A549 (cell line): ENCODE measurements at regions not wholly inside any gene's neighbourhood (a gene's known extent, or its start where the extent isn't known, plus 50 kb on each side); places are given as distances from the start of the nearest gene placed in this dataset.

Experiments
- ATAC-seq, 2 experiments: fragments of 200-7000 bp in 1 of 2; fragments of >200 bp in 1 of 2; cut with Nextera tagmentation in 1 of 2; cut with Tn5 transposase in 1 of 2; 3 replicates each; pipeline versions ENCODE4 v1.8.0 to v1.9.1; 2018 to 2020; ENCODE audit warnings: mild to moderate bottlenecking in 1 of 2, moderate library complexity in 1 of 2
- CTCF ChIA-PET: fragments of 300-600 bp; sonication (Branson Sonifier 250); formaldehyde crosslinking; extraction: SDS; loops from one replicate; lab custom pipeline; 2021; ENCODE audit warnings: antibody characterized with exemption, inconsistent platforms; lab: Yijun Ruan, JAX
- POLR2A ChIA-PET: fragments of 350-600 bp; formaldehyde crosslinking; extraction: SDS; loops from one replicate; lab custom pipeline; 2021; ENCODE audit warnings: antibody characterized with exemption, inconsistent platforms; lab: Yijun Ruan, JAX
- DNase-seq, 2 experiments: peaks; one replicate each; pipeline versions ENCODE4 v3.0.0 to v3.0.0-alpha.2; 2011 to 2016; ENCODE audit warnings: low read depth in 1 of 2, low spot score in 1 of 2
- FAIRE-seq: peaks from 2 replicates; lab custom pipeline; 2011; peaks lifted over from hg19 to GRCh38; lab: Jason Lieb, UNC
- H3K27ac ChIP-seq, 2 experiments: fragments of >200 bp; sonication (Bioruptor Twin); formaldehyde crosslinking; 3 replicates each; pipeline ENCODE4 v1.5.1; 2016 to 2017
- H3K4me1 ChIP-seq: fragments of >200 bp; sonication (Bioruptor Twin); formaldehyde crosslinking; 3 replicates; pipeline ENCODE4 v1.6.1; 2016
- H3K4me2 ChIP-seq: fragments of >200 bp; sonication (Bioruptor Twin); formaldehyde crosslinking; 3 replicates; pipeline ENCODE4 v1.6.1; 2016
- H3K4me3 ChIP-seq: fragments of >200 bp; sonication (Bioruptor Twin); formaldehyde crosslinking; 3 replicates; pipeline ENCODE4 v1.5.1; 2016
- H3K9me3 ChIP-seq: fragments of >200 bp; sonication (Bioruptor Twin); formaldehyde crosslinking; 3 replicates; pipeline ENCODE4 v1.6.1; 2016
- CBX2 ChIP-seq: fragments of 200-600 bp; sonication (generic); IDR thresholded peaks from 2 replicates; pipeline ENCODE4 v1.6.1; 2016; ENCODE audit warnings: low read depth, mild to moderate bottlenecking, borderline replicate concordance
- CTCF ChIP-seq: fragments of >200 bp; sonication (Bioruptor Twin); formaldehyde crosslinking; IDR thresholded peaks from 3 replicates; pipeline ENCODE4 v1.5.1; 2016
- EHF ChIP-seq: fragments of 250-450 bp; sonication (Bioruptor Pico); IDR thresholded peaks from 2 replicates; pipeline ENCODE4 v1.5.0; 2020; ENCODE audit warnings: mild to moderate bottlenecking
- EHMT2 ChIP-seq: fragments of 200-600 bp; sonication (generic); IDR thresholded peaks from 2 replicates; pipeline ENCODE4 v1.6.1; 2016; ENCODE audit warnings: antibody characterized with exemption, low read depth, mild to moderate bottlenecking, moderate library complexity
- GATA3 ChIP-seq: IDR thresholded peaks from 2 replicates; pipeline ENCODE4 v1.6.1; 2012; ENCODE audit warnings: borderline replicate concordance
- HOXB5 ChIP-seq: fragments of 250-450 bp; sonication (Bioruptor Pico); IDR thresholded peaks from 2 replicates; pipeline ENCODE4 v1.5.0; 2020; ENCODE audit warnings: mild to moderate bottlenecking, moderate library complexity
- JUN ChIP-seq, 2 experiments: fragments of >200 bp; sonication (Bioruptor Twin); formaldehyde crosslinking; IDR thresholded peaks; 2 replicates in 1 of 2; 3 replicates in 1 of 2; pipeline ENCODE4 v1.6.1; 2016 to 2017
- NPAS2 ChIP-seq: fragments of 250-450 bp; sonication (Bioruptor Pico); IDR thresholded peaks from 2 replicates; pipeline ENCODE4 v1.8.0; 2022; ENCODE audit warnings: mild to moderate bottlenecking, moderate library complexity, borderline replicate concordance
- POLR2A ChIP-seq: IDR thresholded peaks from 2 replicates; pipeline ENCODE4 v1.6.1; 2012; ENCODE audit warnings: mild to moderate bottlenecking, low read length
- RAD21 ChIP-seq, 2 experiments: fragments of >200 bp in 1 of 2; sonication (Bioruptor Twin) in 1 of 2; formaldehyde crosslinking in 1 of 2; IDR thresholded peaks in 1 of 2; conservative IDR thresholded peaks in 1 of 2; 2 replicates in 1 of 2; 3 replicates in 1 of 2; pipeline ENCODE4 v1.6.1; 2012 to 2018; ENCODE audit warnings: inconsistent platforms in 1 of 2
- RCOR1 ChIP-seq: fragments of 150-350 bp; IDR thresholded peaks from 2 replicates; pipeline ENCODE4 v1.6.1; 2014; ENCODE audit warnings: antibody characterized with exemption, low read length, low read depth
- RFX5 ChIP-seq: fragments of 450-650 bp; IDR thresholded peaks from 2 replicates; pipeline ENCODE4 v1.7.1; 2014; ENCODE audit warnings: antibody characterized with exemption, mild to moderate bottlenecking, moderate library complexity
- ZC3H11A ChIP-seq: fragments of 450-650 bp; IDR thresholded peaks from 2 replicates; pipeline ENCODE4 v1.6.1; 2014; ENCODE audit warnings: antibody characterized with exemption, mild to moderate bottlenecking
- WGBS: methylation state at CpG from one replicate; pipeline ENCODE4 v1.1.6; 2017; ENCODE audit errors: missing lambda C conversion rate; 5-methylcytosine and 5-hydroxymethylcytosine counted together
- TF ChIP-seq, protein P1 (sequence below): fragments of 150-350 bp; IDR thresholded peaks from 2 replicates; pipeline ENCODE4 v1.6.1; 2014; ENCODE audit warnings: low read depth, mild to moderate bottlenecking, low read length
- TF ChIP-seq, protein P2 (sequence below): fragments of 250-450 bp; sonication (Bioruptor Pico); IDR thresholded peaks from 2 replicates; pipeline ENCODE4 v1.5.0; 2021; ENCODE audit warnings: mild to moderate bottlenecking, moderate library complexity, borderline replicate concordance
- TF ChIP-seq, protein P3 (sequence below): IDR thresholded peaks from 2 replicates; pipeline ENCODE4 v1.6.1; 2012
- TF ChIP-seq, protein P4 (sequence below): IDR thresholded peaks from 2 replicates; pipeline ENCODE4 v1.6.1; 2012; ENCODE audit warnings: low read depth, borderline replicate concordance
- TF ChIP-seq, protein P5 (sequence below): fragments of >200 bp; sonication (Bioruptor Twin); formaldehyde crosslinking; IDR thresholded peaks from 2 replicates; pipeline ENCODE4 v1.6.1; 2016
- TF ChIP-seq, protein P6 (sequence below): fragments of >200 bp; sonication (Bioruptor Twin); formaldehyde crosslinking; IDR thresholded peaks from 3 replicates; pipeline ENCODE4 v1.6.1; 2016
- TF ChIP-seq, protein P7 (sequence below): fragments of 200-600 bp; sonication (generic); IDR thresholded peaks from 2 replicates; pipeline ENCODE4 v1.6.1; 2016; ENCODE audit warnings: antibody characterized with exemption, mild to moderate bottlenecking, moderate library complexity

- Histone ChIP-seq H3K27ac (no peak overlapping the region), H3K4me2 (no peak overlapping the region), H3K9me3 (no peaks in the 10 kb centered on the region), H3K4me1 (no peaks in the 10 kb centered on the region), H3K4me3 (no peak overlapping the region)
- ATAC-seq (no peak), FAIRE-seq (no peak), DNase-seq (no peak)
- TF ChIP-seq, protein P1, sequence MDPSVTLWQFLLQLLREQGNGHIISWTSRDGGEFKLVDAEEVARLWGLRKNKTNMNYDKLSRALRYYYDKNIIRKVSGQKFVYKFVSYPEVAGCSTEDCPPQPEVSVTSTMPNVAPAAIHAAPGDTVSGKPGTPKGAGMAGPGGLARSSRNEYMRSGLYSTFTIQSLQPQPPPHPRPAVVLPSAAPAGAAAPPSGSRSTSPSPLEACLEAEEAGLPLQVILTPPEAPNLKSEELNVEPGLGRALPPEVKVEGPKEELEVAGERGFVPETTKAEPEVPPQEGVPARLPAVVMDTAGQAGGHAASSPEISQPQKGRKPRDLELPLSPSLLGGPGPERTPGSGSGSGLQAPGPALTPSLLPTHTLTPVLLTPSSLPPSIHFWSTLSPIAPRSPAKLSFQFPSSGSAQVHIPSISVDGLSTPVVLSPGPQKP: no peak
- TF ChIP-seq, protein P2, sequence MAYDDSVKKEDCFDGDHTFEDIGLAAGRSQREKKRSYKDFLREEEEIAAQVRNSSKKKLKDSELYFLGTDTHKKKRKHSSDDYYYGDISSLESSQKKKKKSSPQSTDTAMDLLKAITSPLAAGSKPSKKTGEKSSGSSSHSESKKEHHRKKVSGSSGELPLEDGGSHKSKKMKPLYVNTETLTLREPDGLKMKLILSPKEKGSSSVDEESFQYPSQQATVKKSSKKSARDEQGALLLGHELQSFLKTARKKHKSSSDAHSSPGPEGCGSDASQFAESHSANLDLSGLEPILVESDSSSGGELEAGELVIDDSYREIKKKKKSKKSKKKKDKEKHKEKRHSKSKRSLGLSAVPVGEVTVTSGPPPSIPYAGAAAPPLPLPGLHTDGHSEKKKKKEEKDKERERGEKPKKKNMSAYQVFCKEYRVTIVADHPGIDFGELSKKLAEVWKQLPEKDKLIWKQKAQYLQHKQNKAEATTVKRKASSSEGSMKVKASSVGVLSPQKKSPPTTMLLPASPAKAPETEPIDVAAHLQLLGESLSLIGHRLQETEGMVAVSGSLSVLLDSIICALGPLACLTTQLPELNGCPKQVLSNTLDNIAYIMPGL (CRISPR knock-in tag): no peak
- TF ChIP-seq CBX2 (no peak), EHMT2 (no peak), RFX5 (no peak), RAD21 (conservative IDR thresholded peaks at IDR 0.05 in 1 of 2, IDR thresholded peaks at IDR 0.05 in 1 of 2) (no peak), POLR2A (no peak)
- TF ChIP-seq, protein P3, sequence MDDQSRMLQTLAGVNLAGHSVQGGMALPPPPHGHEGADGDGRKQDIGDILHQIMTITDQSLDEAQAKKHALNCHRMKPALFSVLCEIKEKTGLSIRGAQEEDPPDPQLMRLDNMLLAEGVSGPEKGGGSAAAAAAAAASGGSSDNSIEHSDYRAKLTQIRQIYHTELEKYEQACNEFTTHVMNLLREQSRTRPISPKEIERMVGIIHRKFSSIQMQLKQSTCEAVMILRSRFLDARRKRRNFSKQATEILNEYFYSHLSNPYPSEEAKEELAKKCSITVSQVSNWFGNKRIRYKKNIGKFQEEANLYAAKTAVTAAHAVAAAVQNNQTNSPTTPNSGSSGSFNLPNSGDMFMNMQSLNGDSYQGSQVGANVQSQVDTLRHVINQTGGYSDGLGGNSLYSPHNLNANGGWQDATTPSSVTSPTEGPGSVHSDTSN: no peak
- 3% methylated on average over 5 of the region's 5 CpGs for WGBS
- ChIA-PET CTCF (interaction anchor here (0.6 kb wide), 1 partner anchor 13 kb away, joined by 3 read pairs; no protein-coding TSS in a partner anchor), POLR2A (no interaction called here)
Measured at GRCh38 chr2:198254536-198255090, 450.2 kb downstream of the PLCL1 start.

GRCh38 chr2:198253995-198254394, 449.6 kb downstream of the PLCL1 start:
- POLR2A ChIA-PET: no interaction called here
- no peak for ATAC-seq
- H3K4me2 ChIP-seq: no peak overlapping the region
- TF ChIP-seq CTCF (no peak), RCOR1 (no peak), NPAS2 (no peak), JUN (IDR thresholded peaks at IDR 0.05) (no peak), HOXB5 (CRISPR knock-in tag) (no peak), ZC3H11A (no peak), EHF (CRISPR knock-in tag) (no peak), GATA3 (no peak)
- TF ChIP-seq, protein P3: no peak
- TF ChIP-seq, protein P4, sequence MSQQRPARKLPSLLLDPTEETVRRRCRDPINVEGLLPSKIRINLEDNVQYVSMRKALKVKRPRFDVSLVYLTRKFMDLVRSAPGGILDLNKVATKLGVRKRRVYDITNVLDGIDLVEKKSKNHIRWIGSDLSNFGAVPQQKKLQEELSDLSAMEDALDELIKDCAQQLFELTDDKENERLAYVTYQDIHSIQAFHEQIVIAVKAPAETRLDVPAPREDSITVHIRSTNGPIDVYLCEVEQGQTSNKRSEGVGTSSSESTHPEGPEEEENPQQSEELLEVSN: no peak
- TF ChIP-seq, protein P2 (CRISPR knock-in tag): no peak
- TF ChIP-seq, protein P5, sequence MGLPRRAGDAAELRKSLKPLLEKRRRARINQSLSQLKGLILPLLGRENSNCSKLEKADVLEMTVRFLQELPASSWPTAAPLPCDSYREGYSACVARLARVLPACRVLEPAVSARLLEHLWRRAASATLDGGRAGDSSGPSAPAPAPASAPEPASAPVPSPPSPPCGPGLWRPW: no peak
- TF ChIP-seq, protein P6, sequence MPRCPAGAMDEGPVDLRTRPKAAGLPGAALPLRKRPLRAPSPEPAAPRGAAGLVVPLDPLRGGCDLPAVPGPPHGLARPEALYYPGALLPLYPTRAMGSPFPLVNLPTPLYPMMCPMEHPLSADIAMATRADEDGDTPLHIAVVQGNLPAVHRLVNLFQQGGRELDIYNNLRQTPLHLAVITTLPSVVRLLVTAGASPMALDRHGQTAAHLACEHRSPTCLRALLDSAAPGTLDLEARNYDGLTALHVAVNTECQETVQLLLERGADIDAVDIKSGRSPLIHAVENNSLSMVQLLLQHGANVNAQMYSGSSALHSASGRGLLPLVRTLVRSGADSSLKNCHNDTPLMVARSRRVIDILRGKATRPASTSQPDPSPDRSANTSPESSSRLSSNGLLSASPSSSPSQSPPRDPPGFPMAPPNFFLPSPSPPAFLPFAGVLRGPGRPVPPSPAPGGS: no peak
- TF ChIP-seq, protein P7, sequence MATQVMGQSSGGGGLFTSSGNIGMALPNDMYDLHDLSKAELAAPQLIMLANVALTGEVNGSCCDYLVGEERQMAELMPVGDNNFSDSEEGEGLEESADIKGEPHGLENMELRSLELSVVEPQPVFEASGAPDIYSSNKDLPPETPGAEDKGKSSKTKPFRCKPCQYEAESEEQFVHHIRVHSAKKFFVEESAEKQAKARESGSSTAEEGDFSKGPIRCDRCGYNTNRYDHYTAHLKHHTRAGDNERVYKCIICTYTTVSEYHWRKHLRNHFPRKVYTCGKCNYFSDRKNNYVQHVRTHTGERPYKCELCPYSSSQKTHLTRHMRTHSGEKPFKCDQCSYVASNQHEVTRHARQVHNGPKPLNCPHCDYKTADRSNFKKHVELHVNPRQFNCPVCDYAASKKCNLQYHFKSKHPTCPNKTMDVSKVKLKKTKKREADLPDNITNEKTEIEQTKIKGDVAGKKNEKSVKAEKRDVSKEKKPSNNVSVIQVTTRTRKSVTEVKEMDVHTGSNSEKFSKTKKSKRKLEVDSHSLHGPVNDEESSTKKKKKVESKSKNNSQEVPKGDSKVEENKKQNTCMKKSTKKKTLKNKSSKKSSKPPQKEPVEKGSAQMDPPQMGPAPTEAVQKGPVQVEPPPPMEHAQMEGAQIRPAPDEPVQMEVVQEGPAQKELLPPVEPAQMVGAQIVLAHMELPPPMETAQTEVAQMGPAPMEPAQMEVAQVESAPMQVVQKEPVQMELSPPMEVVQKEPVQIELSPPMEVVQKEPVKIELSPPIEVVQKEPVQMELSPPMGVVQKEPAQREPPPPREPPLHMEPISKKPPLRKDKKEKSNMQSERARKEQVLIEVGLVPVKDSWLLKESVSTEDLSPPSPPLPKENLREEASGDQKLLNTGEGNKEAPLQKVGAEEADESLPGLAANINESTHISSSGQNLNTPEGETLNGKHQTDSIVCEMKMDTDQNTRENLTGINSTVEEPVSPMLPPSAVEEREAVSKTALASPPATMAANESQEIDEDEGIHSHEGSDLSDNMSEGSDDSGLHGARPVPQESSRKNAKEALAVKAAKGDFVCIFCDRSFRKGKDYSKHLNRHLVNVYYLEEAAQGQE: no peak
- TF ChIP-seq, all 56 proteins: peak for 0
- Histone ChIP-seq H3K4me3 (no peak overlapping the region), H3K27ac (no peak overlapping the region), H3K4me1 (no peaks in the 10 kb centered on the region), H3K9me3 (no peaks in the 10 kb centered on the region)
- FAIRE-seq (no peak), DNase-seq (no peak)
- CTCF ChIA-PET: interaction anchor here (0.6 kb wide), 1 partner anchor 13 kb away, joined by 3 read pairs; no protein-coding TSS in a partner anchor
